Nephron progenitor cell (in vitro differentiated cells): ENCODE measurements at regions not wholly inside any gene's neighbourhood (a gene's known extent, or its start where the extent isn't known, plus 50 kb on each side); places are given as distances from the start of the nearest gene placed in this dataset.

Experiments used
- DNase-seq: peaks from one replicate; pipeline ENCODE4 v3.0.0; 2021
- H3K27ac Mint-ChIP-seq: 2 replicates; pipeline ENCODE4 v1.8.0; 2021; ENCODE audit warnings: mild to moderate bottlenecking, moderate library complexity, mixed read lengths
- H3K27me3 Mint-ChIP-seq: 2 replicates; pipeline ENCODE4 v1.8.0; 2021; ENCODE audit warnings: mild to moderate bottlenecking, low read depth, mixed read lengths; ENCODE audit not compliant: poor library complexity
- H3K36me3 Mint-ChIP-seq: 2 replicates; pipeline ENCODE4 v1.8.0; 2021; ENCODE audit warnings: low read depth, mixed read lengths
- H3K4me1 Mint-ChIP-seq: 2 replicates; pipeline ENCODE4 v1.8.0; 2021; ENCODE audit warnings: mixed read lengths
- H3K4me3 Mint-ChIP-seq: 2 replicates; pipeline ENCODE4 v1.8.0; 2021; ENCODE audit warnings: mild to moderate bottlenecking, moderate library complexity, mixed read lengths
- H3K9me3 Mint-ChIP-seq: 2 replicates; pipeline ENCODE4 v1.8.0; 2021; ENCODE audit warnings: mild to moderate bottlenecking, moderate library complexity, mixed read lengths
- TF ChIP-seq, protein P1 (sequence below): fragments of 200-600 bp; sonication (generic); IDR thresholded peaks from 2 replicates; pipeline ENCODE4 v1.5.0; 2021; ENCODE audit warnings: antibody characterized with exemption

DNA sequence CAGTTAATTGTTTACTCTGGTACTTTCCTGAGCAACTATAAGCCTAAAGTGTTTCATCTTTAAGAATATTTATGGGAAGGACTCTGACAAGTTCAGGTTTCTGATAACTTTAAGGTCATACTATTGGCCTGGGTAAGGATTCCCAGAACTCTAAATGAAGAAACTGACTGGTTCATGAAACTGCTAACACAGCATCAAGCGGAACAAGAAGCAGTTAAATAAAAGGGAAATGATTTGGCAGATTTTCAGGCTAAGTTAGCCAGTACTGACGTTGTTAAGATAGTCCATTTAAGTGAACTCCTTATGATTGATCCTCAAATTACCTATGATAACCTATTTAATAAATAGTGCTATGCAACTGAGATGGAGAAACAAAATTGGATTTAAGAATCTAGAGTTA lies 101.6 kb upstream of the CES5A start:
- no peak for DNase-seq
- Mint-ChIP-seq H3K27ac (no peak overlapping the region), H3K4me3 (no peak overlapping the region), H3K27me3 (no peaks in the 10 kb centered on the region), H3K36me3 (no peaks in the 10 kb centered on the region), H3K9me3 (no peaks in the 10 kb centered on the region), H3K4me1 (peaks cover 9% of the 10 kb centered on the region)
- TF ChIP-seq, protein P1, sequence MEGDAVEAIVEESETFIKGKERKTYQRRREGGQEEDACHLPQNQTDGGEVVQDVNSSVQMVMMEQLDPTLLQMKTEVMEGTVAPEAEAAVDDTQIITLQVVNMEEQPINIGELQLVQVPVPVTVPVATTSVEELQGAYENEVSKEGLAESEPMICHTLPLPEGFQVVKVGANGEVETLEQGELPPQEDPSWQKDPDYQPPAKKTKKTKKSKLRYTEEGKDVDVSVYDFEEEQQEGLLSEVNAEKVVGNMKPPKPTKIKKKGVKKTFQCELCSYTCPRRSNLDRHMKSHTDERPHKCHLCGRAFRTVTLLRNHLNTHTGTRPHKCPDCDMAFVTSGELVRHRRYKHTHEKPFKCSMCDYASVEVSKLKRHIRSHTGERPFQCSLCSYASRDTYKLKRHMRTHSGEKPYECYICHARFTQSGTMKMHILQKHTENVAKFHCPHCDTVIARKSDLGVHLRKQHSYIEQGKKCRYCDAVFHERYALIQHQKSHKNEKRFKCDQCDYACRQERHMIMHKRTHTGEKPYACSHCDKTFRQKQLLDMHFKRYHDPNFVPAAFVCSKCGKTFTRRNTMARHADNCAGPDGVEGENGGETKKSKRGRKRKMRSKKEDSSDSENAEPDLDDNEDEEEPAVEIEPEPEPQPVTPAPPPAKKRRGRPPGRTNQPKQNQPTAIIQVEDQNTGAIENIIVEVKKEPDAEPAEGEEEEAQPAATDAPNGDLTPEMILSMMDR, result no peak

DNA sequence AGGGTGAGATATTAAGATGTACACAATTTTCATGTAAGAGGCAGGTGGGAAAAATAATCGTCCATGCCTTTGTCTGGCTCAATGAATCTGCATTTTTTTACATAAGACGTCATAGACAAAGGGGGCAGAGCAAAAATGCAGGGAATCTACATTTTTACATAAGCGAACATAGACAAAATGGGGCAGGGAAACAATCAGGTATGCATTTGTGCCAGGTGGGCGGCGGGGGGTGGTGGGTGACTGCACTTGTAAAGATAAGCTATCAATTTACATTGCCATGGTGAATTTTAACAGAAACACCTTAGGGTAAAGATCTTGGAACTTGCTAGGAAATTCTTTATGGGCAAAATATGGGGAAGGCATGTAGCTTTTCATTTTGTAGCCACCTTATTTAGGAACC lies 96.3 kb upstream of the CES5A start:
- H3K4me3 Mint-ChIP-seq, result no peak overlapping the region
- no peaks in the 10 kb centered on the region for H3K27me3 Mint-ChIP-seq
- TF ChIP-seq, protein P1, result no peak
- H3K4me1 Mint-ChIP-seq, result peaks cover 14% of the 10 kb centered on the region
- no peaks in the 10 kb centered on the region for H3K9me3 Mint-ChIP-seq
- no peaks in the 10 kb centered on the region for H3K36me3 Mint-ChIP-seq
- DNase-seq, result no peak
- H3K27ac Mint-ChIP-seq, result no peak overlapping the region

DNA sequence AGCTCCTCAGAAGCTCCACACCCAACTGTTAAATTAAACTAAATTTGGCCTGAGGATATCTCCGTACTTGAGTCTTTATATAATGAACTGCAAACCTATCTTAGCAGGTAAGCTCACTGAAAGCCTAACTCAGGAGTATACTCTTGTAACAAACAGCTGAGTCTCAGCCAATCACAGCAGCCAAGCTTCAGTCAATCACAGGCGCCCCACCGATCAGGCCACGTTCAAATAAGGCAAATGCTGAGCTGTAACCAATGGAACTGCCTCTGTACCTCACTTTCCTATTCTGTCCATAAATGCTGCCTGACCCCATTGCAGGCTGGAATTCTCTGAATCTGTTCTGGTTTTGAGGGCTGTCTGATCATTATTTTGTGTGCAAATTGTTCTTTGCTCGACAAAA lies 93.0 kb upstream of the CES5A start:
- no peak overlapping the region for H3K4me3 Mint-ChIP-seq

DNA sequence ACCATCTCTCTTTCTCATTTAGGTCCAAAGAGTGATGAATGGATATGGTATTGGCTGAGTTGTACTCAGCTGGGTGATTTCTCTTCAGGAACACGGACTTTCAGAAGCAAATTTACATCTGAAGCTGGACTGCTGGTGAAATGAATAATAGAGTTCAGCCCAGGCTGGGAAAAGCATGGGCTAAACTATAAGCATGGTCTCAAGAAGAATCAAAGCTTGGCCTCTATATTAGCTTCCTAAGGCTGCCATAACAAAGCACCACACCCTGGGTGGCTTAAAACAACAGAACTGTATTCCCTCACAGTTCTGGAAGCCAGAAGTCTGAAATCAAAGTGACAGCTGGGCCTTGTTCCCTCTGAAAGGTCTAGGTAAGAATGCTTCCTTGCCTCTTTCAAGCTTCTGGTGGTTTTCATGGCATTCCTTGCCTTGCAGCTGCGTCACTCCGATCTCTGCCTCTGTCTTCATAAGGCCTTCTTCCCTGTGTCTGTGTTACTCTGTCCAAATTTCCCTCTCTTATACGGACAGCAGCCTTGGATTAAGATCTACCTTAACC lies 89.8 kb upstream of the CES5A start:
- no peak for DNase-seq
- TF ChIP-seq, protein P1, result no peak
- Mint-ChIP-seq H3K4me1 (peaks cover 11% of the 10 kb centered on the region), H3K36me3 (no peaks in the 10 kb centered on the region), H3K27me3 (peaks cover 15% of the 10 kb centered on the region), H3K4me3 (no peak overlapping the region), H3K9me3 (peaks cover 1% of the 10 kb centered on the region), H3K27ac (no peak overlapping the region)

More for the DNA sequence above, 93.0 kb upstream of the CES5A start:
- TF ChIP-seq, protein P1, result no peak
- Mint-ChIP-seq H3K36me3 (no peaks in the 10 kb centered on the region), H3K4me1 (peaks cover 24% of the 10 kb centered on the region), H3K27ac (no peak overlapping the region), H3K9me3 (no peaks in the 10 kb centered on the region), H3K27me3 (peaks cover 3% of the 10 kb centered on the region)
- no peak for DNase-seq

DNA sequence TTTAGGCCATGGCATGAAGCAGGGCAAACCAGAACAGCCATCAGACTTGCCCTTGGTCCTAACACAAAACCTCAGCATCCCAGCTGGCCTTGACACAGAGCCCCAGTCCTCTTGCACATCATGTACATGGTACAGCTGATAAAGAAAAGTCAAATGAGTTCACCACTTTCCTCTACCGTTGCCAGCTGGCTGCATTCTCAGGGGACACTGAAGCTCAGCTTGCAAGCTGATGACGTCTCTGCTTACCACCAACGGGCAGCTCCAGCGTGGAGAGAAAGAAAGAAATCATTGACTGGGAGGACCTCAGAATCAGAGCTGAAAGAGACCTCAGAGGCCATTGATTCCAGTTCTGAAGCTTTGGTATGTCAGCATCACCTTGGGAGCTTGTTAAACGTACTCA lies 80.7 kb upstream of the CES5A start:
- H3K4me1 Mint-ChIP-seq, result peaks cover 20% of the 10 kb centered on the region
- H3K27me3 Mint-ChIP-seq, result peaks cover 15% of the 10 kb centered on the region
- no peak overlapping the region for H3K4me3 Mint-ChIP-seq
- no peaks in the 10 kb centered on the region for H3K36me3 Mint-ChIP-seq
- TF ChIP-seq, protein P1, result no peak
- H3K27ac Mint-ChIP-seq, result no peak overlapping the region
- H3K9me3 Mint-ChIP-seq, result peaks cover 20% of the 10 kb centered on the region
- no peak for DNase-seq

DNA sequence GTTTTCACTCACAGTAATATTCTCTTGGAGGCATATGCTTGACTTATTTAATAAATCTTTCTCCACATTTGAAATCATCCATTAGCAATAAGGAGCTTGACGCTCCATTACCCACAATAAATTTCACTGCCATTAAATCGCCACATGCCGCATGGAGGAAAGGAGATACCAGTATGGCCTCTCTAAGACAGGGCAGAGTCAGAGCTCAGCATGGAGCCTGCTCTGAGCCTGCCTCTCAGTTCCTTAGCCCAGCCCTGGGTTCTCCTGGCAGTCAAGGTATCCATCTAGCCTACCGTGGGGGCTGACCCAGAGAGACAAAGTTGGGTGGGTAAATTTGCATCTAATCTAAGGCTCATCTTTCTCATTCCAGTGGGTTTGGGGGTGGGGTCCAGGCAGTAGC lies 80.3 kb upstream of the CES5A start:
- no peak overlapping the region for H3K27ac Mint-ChIP-seq
- no peak overlapping the region for H3K4me3 Mint-ChIP-seq
- TF ChIP-seq, protein P1, result no peak
- H3K36me3 Mint-ChIP-seq, result peaks cover 2% of the 10 kb centered on the region
- peaks cover 22% of the 10 kb centered on the region for H3K9me3 Mint-ChIP-seq
- H3K4me1 Mint-ChIP-seq, result peaks cover 20% of the 10 kb centered on the region
- peaks cover 16% of the 10 kb centered on the region for H3K27me3 Mint-ChIP-seq
- DNase-seq, result peak; percentile 20
